ENCODE measurements at regions not wholly inside any gene's neighbourhood (a gene's known extent, or its start where the extent isn't known, plus 50 kb on each side); places are given as distances from the start of the nearest gene placed in this dataset.

GRCh38 chr6:67722861-67723261, 912.2 kb upstream of the ADGRB3 start:
- Histone ChIP-seq H3K4me2 (no peak overlapping the region), H3F3A (ENCODE audit: insufficient read depth, low read depth) (no peaks in the 10 kb centered on the region), H3K4me1 (replicated peaks; ENCODE audit: insufficient read depth) (no peaks in the 10 kb centered on the region), H3K79me2 (ENCODE audit: low read depth) (no peaks in the 10 kb centered on the region), H3K27ac (no peak overlapping the region), H3K9me3 (ENCODE audit: insufficient read depth, low read depth) (no peaks in the 10 kb centered on the region), H3K4me3 (no peak overlapping the region), H3K36me3 (ENCODE audit: low read depth) (no peaks in the 10 kb centered on the region), H3K9me2 (ENCODE audit: insufficient read depth) (no peaks in the 10 kb centered on the region), H2AFZ (no peak overlapping the region), H3K27me3 (ENCODE audit: insufficient read depth, low read depth) (no peaks in the 10 kb centered on the region), H4K20me1 (ENCODE audit: insufficient read depth) (no peaks in the 10 kb centered on the region)
- no peak for DNase-seq
- CTCF ChIA-PET: no interaction called here
- BruUV-seq (replicated peaks): no TSS peak
- TF ChIP-seq EZH2 (IDR thresholded peaks at IDR 0.05; ENCODE audit: low read depth): no peak
- no peak for TF ChIP-seq CTCF (conservative IDR thresholded peaks at IDR 0.05)
- POLR2A ChIA-PET (ENCODE audit: unreplicated experiment): no interaction called here
- intact Hi-C loops (cut with micrococcal nuclease; ENCODE audit: unreplicated experiment): no loop called here

DNA sequence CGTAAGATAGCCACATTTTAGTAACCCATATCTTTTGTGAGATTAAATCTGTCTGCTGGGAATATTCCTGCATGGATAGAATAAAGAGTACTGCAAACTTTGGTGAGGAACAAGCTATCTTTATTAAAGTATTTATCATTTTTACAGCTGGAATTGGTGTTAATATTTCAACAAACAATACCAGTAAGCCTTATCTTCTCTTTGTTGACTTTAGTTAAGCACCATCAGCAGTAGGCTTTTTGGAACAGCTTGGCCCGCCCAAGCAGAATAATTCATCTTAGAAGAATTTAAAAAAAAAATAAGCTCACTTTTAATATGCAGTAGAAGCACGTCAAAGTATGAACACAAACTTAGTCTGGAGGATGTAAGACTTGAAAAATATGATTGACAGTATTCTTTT, 917.8 kb upstream of the ADGRB3 start:
- POLR2A ChIA-PET (ENCODE audit: unreplicated experiment): no interaction called here
- Histone ChIP-seq H3K79me2 (ENCODE audit: low read depth) (no peaks in the 10 kb centered on the region), H3K9me3 (ENCODE audit: insufficient read depth, low read depth) (no peaks in the 10 kb centered on the region), H3F3A (ENCODE audit: insufficient read depth, low read depth) (no peaks in the 10 kb centered on the region), H3K4me3 (no peak overlapping the region), H2AFZ (no peak overlapping the region), H3K36me3 (ENCODE audit: low read depth) (no peaks in the 10 kb centered on the region), H3K27me3 (ENCODE audit: insufficient read depth, low read depth) (no peaks in the 10 kb centered on the region), H3K4me2 (no peak overlapping the region), H3K27ac (no peak overlapping the region), H4K20me1 (ENCODE audit: insufficient read depth) (no peaks in the 10 kb centered on the region), H3K9me2 (ENCODE audit: insufficient read depth) (no peaks in the 10 kb centered on the region), H3K4me1 (replicated peaks; ENCODE audit: insufficient read depth) (no peaks in the 10 kb centered on the region)
- CTCF ChIA-PET: interaction anchor here (0.6 kb wide), 1 partner anchor 122 kb away, joined by 3 read pairs; no protein-coding TSS in a partner anchor
- no peak for DNase-seq
- TF ChIP-seq EZH2 (IDR thresholded peaks at IDR 0.05; ENCODE audit: low read depth) (no peak), CTCF (conservative IDR thresholded peaks at IDR 0.05) (no peak)
- no TSS peak for BruUV-seq (replicated peaks)
- intact Hi-C loops (cut with micrococcal nuclease; ENCODE audit: unreplicated experiment): no loop called here

DNA sequence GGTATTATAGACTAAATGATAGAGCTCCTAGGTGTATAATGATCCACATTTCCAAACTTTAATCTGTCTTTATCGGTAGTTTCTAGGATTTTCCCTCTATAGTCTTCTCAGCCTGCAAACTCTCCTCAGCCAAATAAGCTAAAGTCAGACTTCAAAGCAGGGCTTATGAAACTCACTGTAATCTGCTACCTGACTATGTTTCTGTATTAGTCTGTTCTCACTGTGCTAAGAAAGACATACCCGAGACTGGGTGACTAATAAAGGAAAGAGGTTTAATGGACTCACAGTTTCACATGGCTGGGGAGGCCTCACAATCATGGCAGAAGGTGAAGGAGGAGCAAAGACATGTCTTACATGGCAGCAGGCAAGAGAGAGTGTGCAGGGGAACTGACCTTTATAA, 928.7 kb upstream of the ADGRB3 start:
- Histone ChIP-seq H3K4me1 (replicated peaks; ENCODE audit: insufficient read depth) (no peaks in the 10 kb centered on the region), H3K27me3 (ENCODE audit: insufficient read depth, low read depth) (no peaks in the 10 kb centered on the region), H3K9me3 (ENCODE audit: insufficient read depth, low read depth) (no peaks in the 10 kb centered on the region), H3F3A (ENCODE audit: insufficient read depth, low read depth) (no peaks in the 10 kb centered on the region), H3K79me2 (ENCODE audit: low read depth) (no peaks in the 10 kb centered on the region), H3K4me3 (no peak overlapping the region), H4K20me1 (ENCODE audit: insufficient read depth) (no peaks in the 10 kb centered on the region), H3K4me2 (no peak overlapping the region), H3K9me2 (ENCODE audit: insufficient read depth) (no peaks in the 10 kb centered on the region; the same call in 1 of the 2 replicates), H2AFZ (no peak overlapping the region), H3K36me3 (ENCODE audit: low read depth) (no peaks in the 10 kb centered on the region), H3K27ac (no peak overlapping the region)
- CTCF ChIA-PET: no interaction called here
- BruUV-seq (replicated peaks): no TSS peak
- POLR2A ChIA-PET (ENCODE audit: unreplicated experiment): no interaction called here
- no peak for TF ChIP-seq CTCF (conservative IDR thresholded peaks at IDR 0.05)
- TF ChIP-seq EZH2 (IDR thresholded peaks at IDR 0.05; ENCODE audit: low read depth): no peak
- no peak for DNase-seq
- intact Hi-C loops (cut with micrococcal nuclease; ENCODE audit: unreplicated experiment): no loop called here

Data from PC-9 (cell line).